Hepatocyte (in vitro differentiated cells): ENCODE measurements at regions not wholly inside any gene's neighbourhood (a gene's known extent, or its start where the extent isn't known, plus 50 kb on each side); places are given as distances from the start of the nearest gene placed in this dataset.

Experiments
- DNase-seq: peaks from one replicate; pipeline ENCODE4 v3.0.0-alpha.2; 2016; ENCODE audit warnings: low spot score
- H2AFZ ChIP-seq: fragments of 200-600 bp; sonication (generic); 2 replicates; pipeline ENCODE4 v1.6.0; 2016; ENCODE audit warnings: antibody characterized with exemption, mild to moderate bottlenecking
- H3K27ac ChIP-seq: fragments of 200-600 bp; sonication (generic); 2 replicates; pipeline ENCODE4 v1.5.1; 2016; ENCODE audit warnings: mild to moderate bottlenecking
- H3K27me3 ChIP-seq: fragments of 200-600 bp; sonication (generic); 2 replicates; pipeline ENCODE4 v1.6.1; 2016
- H3K36me3 ChIP-seq: fragments of 200-600 bp; sonication (generic); replicated peaks from 2 replicates; pipeline ENCODE4 v1.5.1; 2016; ENCODE audit warnings: low read depth; ENCODE audit not compliant: insufficient read depth
- H3K4me1 ChIP-seq: fragments of 200-600 bp; sonication (generic); 2 replicates; pipeline ENCODE4 v1.5.1; 2016; ENCODE audit warnings: mild to moderate bottlenecking, moderate library complexity; ENCODE audit not compliant: insufficient read depth
- H3K4me2 ChIP-seq: fragments of 200-600 bp; sonication (generic); 2 replicates; pipeline ENCODE4 v1.6.0; 2016
- H3K4me3 ChIP-seq: fragments of 200-600 bp; sonication (generic); 2 replicates; pipeline ENCODE4 v1.5.1; 2016; ENCODE audit warnings: mild to moderate bottlenecking
- H3K79me2 ChIP-seq: fragments of 200-600 bp; sonication (generic); 2 replicates; pipeline ENCODE4 v1.6.0; 2017; ENCODE audit warnings: mild to moderate bottlenecking
- H3K9me2 ChIP-seq: fragments of 200-600 bp; sonication (generic); replicated peaks from 2 replicates; pipeline ENCODE4 v1.6.0; 2017; ENCODE audit warnings: mild to moderate bottlenecking; ENCODE audit not compliant: insufficient read depth
- H3K9me3 ChIP-seq: fragments of 200-600 bp; sonication (generic); 2 replicates; pipeline ENCODE4 v1.5.1; 2016; ENCODE audit warnings: low read depth, mild to moderate bottlenecking
- H4K20me1 ChIP-seq: fragments of 200-600 bp; sonication (generic); 2 replicates; pipeline ENCODE4 v1.6.0; 2016; ENCODE audit warnings: mild to moderate bottlenecking; ENCODE audit not compliant: insufficient read depth, poor library complexity, severe bottlenecking
- EZH2 ChIP-seq: fragments of 200-600 bp; sonication (generic); IDR thresholded peaks from 2 replicates; pipeline ENCODE4 v1.6.1; 2016; ENCODE audit warnings: antibody characterized with exemption, mild to moderate bottlenecking, borderline replicate concordance
- EZH2phosphoT487 ChIP-seq: fragments of 200-600 bp; sonication (generic); IDR thresholded peaks from one replicate; pipeline ENCODE4 v1.6.1; 2018; ENCODE audit warnings: antibody characterized with exemption, mild to moderate bottlenecking, low read depth, moderate library complexity; ENCODE audit not compliant: unreplicated experiment, severe bottlenecking
- WGBS: methylation state at CpG from one replicate; pipeline ENCODE4 v1.1.6; 2016; ENCODE audit warnings: low lambda C conversion rate; ENCODE audit errors: missing lambda C conversion rate; 5-methylcytosine and 5-hydroxymethylcytosine counted together
- TF ChIP-seq, protein P1 (sequence below): fragments of 200-600 bp; sonication (generic); IDR thresholded peaks from 2 replicates; pipeline ENCODE4 v1.5.1; 2016; ENCODE audit warnings: antibody characterized with exemption, mild to moderate bottlenecking; ENCODE audit not compliant: poor library complexity

DNA sequence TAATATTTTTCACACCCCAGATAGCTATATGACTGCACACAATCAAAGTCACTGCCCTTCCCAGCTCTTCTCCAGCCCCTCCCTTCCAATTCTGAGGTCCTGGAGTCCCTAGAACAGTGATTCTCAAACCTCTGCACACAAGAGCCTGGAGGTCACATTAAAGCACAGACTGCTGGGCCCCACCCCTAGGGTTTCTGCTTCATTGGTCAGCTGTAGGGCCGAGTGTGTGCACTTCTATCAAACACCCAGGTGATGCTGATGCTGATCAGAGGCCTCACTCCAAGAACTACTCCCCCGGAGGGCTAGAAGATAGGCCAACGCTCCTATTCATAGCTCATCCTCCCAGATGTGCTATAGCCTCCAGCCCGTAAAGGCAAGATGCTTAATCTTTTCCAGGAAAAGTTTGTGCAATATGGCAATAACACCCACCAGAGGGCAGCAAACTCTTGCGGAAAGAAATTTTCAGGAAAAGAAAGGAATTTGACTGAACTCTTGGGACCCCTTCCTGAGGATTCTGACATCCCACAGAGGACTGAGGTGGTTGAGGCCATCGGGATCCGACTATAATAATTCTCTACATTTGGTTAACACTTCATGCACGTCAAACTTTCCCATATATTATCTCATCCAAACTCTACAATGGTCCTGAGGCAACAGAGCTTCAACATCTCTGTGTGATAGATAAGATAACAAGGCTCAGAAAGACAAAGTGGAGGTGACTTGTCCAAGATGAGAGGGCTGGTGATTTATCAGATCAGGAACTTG, 194.2 kb upstream of the PKDCC start:
- H3K4me1 ChIP-seq: no peaks in the 10 kb centered on the region
- TF ChIP-seq, protein P1, sequence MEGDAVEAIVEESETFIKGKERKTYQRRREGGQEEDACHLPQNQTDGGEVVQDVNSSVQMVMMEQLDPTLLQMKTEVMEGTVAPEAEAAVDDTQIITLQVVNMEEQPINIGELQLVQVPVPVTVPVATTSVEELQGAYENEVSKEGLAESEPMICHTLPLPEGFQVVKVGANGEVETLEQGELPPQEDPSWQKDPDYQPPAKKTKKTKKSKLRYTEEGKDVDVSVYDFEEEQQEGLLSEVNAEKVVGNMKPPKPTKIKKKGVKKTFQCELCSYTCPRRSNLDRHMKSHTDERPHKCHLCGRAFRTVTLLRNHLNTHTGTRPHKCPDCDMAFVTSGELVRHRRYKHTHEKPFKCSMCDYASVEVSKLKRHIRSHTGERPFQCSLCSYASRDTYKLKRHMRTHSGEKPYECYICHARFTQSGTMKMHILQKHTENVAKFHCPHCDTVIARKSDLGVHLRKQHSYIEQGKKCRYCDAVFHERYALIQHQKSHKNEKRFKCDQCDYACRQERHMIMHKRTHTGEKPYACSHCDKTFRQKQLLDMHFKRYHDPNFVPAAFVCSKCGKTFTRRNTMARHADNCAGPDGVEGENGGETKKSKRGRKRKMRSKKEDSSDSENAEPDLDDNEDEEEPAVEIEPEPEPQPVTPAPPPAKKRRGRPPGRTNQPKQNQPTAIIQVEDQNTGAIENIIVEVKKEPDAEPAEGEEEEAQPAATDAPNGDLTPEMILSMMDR: peak; percentile 95
- TF ChIP-seq EZH2phosphoT487 (no peak), EZH2 (no peak)
- DNase-seq: peak; percentile 80

DNA sequence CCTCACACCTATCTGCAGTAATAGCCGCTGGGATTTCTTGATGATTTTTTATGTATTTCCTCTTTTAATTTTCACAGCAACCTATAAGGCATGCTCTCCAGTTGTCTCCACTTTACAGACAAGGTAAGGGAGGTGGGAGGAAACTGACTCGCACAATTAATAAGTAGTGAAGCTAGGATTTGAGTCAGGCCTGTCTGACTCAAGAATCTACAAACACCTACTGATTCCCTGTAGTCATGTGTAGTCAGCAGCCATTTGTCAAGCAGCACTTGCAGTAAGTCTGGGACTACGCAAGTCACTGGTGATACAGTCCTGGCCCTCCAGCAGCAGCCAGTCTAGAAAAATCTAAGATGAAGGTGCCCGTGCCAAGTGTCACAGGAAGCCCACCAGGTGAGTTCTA, 193.6 kb upstream of the PKDCC start:
- H4K20me1 ChIP-seq: no peaks in the 10 kb centered on the region
- no peak for TF ChIP-seq EZH2phosphoT487
- H2AFZ ChIP-seq: no peak overlapping the region
- no peaks in the 10 kb centered on the region for H3K4me1 ChIP-seq
- H3K27me3 ChIP-seq: no peaks in the 10 kb centered on the region
- 70% methylated on average over 4 of the region's 4 CpGs for WGBS
- no peak overlapping the region for H3K4me2 ChIP-seq
- no peak overlapping the region for H3K4me3 ChIP-seq
- H3K79me2 ChIP-seq: no peaks in the 10 kb centered on the region
- no peaks in the 10 kb centered on the region for H3K9me3 ChIP-seq
- H3K36me3 ChIP-seq: no peaks in the 10 kb centered on the region
- H3K27ac ChIP-seq: no peak overlapping the region
- no peak for DNase-seq
- H3K9me2 ChIP-seq: no peaks in the 10 kb centered on the region

More for the DNA sequence above, 194.2 kb upstream of the PKDCC start:
- Histone ChIP-seq H3K4me3 (no peak overlapping the region), H3K79me2 (no peaks in the 10 kb centered on the region), H3K9me3 (no peaks in the 10 kb centered on the region), H3K36me3 (no peaks in the 10 kb centered on the region), H3K9me2 (no peaks in the 10 kb centered on the region), H2AFZ (no peak overlapping the region), H4K20me1 (no peaks in the 10 kb centered on the region), H3K4me2 (no peak overlapping the region), H3K27ac (no peak overlapping the region), H3K27me3 (no peaks in the 10 kb centered on the region)
- 1% methylated on average over 8 of the region's 8 CpGs for WGBS

DNA sequence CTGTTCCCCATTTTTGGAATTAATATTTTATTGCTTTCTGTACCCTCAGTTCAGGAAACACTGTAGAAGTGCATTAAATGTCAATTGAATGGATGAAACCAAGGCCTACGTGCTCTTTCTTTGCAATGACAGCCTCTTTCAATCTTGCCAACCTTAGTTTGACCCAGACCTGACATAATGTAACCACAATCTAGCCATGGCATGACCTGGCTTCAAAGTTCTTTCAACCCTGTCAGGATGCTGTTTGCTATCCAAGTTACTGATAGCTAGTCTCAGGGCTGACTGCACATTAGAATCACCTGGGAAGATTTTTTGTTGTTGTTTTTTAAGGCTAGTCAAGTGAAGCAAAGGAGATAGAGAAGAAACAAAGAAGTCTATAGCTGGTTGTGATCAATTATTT, 190.9 kb upstream of the PKDCC start:
- no peaks in the 10 kb centered on the region for H4K20me1 ChIP-seq
- WGBS: 71% methylated on average over 1 of the region's 1 CpG
- no peaks in the 10 kb centered on the region for H3K9me2 ChIP-seq
- DNase-seq: no peak
- no peak overlapping the region for H3K27ac ChIP-seq
- TF ChIP-seq EZH2 (no peak), EZH2phosphoT487 (no peak)
- TF ChIP-seq, protein P1: no peak
- H3K9me3 ChIP-seq: no peaks in the 10 kb centered on the region
- H3K36me3 ChIP-seq: no peaks in the 10 kb centered on the region
- no peaks in the 10 kb centered on the region for H3K27me3 ChIP-seq
- no peak overlapping the region for H3K4me3 ChIP-seq
- H2AFZ ChIP-seq: no peak overlapping the region
- no peak overlapping the region for H3K4me2 ChIP-seq
- no peaks in the 10 kb centered on the region for H3K79me2 ChIP-seq
- no peaks in the 10 kb centered on the region for H3K4me1 ChIP-seq

DNA sequence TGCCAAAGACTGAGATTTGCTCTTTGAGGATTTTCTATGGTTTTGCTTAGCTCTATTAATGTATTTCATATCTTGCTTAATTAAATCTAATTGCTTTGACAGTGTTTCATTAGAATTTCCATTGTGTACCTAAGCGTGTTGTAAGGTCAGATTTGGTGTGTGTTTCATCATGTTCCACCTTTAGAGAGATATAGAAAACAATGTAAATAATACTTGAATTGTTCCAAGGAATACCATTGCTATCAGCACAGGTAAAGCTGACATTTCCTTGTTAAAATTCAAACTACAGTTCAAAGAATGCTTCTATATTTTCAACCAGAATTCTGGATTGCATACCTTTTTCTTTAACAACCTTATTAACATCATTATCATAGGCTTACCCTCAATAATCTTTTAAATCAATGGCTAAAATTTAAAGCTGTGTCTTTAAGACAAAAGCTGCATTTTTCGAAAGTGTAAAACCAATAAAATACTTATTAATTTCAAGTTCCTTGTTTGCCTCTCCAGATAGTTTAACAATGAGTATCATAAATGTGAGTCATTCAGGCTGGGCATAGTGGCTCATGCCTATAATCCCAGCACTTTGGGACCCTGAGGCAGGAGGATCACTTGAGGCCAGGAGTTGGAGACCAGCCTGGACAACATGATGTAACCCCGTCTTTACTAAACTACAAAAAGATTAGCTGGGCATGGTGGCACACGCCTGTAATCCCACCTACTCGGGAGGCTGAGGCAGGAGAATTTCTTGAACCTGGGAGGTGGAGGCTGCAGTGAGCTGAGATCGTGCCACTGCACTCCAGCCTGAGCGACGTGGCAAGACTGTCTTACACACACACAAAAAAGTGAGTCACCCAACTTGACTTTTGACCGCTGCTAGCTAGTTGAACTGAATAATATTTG, 188.0 kb upstream of the PKDCC start:
- no peaks in the 10 kb centered on the region for H3K79me2 ChIP-seq
- H3K36me3 ChIP-seq: no peaks in the 10 kb centered on the region
- WGBS: 51% methylated on average over 9 of the region's 9 CpGs
- peak; percentile 50 for DNase-seq
- no peak overlapping the region for H3K4me3 ChIP-seq
- peak overlapping the region; percentile 75 for H3K27ac ChIP-seq
- H3K4me1 ChIP-seq: no peaks in the 10 kb centered on the region
- H4K20me1 ChIP-seq: no peaks in the 10 kb centered on the region
- no peak overlapping the region for H2AFZ ChIP-seq
- H3K9me3 ChIP-seq: no peaks in the 10 kb centered on the region
- TF ChIP-seq, protein P1: no peak
- no peak for TF ChIP-seq EZH2phosphoT487
- TF ChIP-seq EZH2: no peak
- H3K4me2 ChIP-seq: peak overlapping the region; percentile 45
- no peaks in the 10 kb centered on the region for H3K9me2 ChIP-seq
- H3K27me3 ChIP-seq: no peaks in the 10 kb centered on the region
